ENCODE measurements at regions not wholly inside any gene's neighbourhood (a gene's known extent, or its start where the extent isn't known, plus 50 kb on each side); places are given as distances from the start of the nearest gene placed in this dataset.
A peak's percentile ranks its signal among the peaks of the same experiment; 100 is the strongest.

DNA sequence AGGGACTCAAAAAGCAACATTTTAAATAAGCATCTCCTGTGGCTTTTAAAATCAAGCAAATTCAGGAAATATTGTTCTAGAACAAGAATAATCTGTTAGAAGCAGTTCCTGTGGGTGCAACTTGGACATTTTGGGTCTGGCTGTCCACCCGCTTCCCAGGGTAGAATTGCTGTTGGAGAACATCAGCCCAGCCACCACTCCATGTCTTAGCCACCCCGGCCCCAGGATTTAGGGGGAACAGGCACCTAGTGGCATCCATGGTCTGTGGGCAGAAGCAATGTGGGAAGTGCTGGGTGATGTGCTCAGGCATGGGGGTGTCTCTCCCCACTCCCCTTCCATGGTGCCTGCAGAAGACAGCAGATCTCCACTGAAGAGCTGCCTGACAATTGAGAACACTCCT is 162.6 kb downstream of the KLF13 start:
- H3K27ac ChIP-seq, result peak overlapping the region; percentile 63 to 67
- peak overlapping the region; percentile 61 for H3K4me2 ChIP-seq
- H3K9me3 ChIP-seq, result peaks cover 35% of the 10 kb centered on the region
- DNase-seq (ENCODE audit: low read depth in 1 of 2, low spot score in 1 of 2) (no peak), ATAC-seq (peak in 1 of 2 experiments; percentile 1; a peak in 2 of 6 replicates), FAIRE-seq (no peak)
- peaks cover 25% of the 10 kb centered on the region for H3K4me1 ChIP-seq
- CTCF ChIA-PET, result interaction anchor here (0.6 to 6.3 kb wide), 74 partner anchors 10 to 560 kb away, joined by 3 to 254 read pairs (median 5); partner anchors contain the start of gene KLF13
- H3K4me3 ChIP-seq, result no peak overlapping the region
- 82% methylated on average over 2 of the region's 2 CpGs for WGBS (ENCODE audit: missing lambda C conversion rate)
- TF ChIP-seq SMC3 (IDR thresholded peaks at IDR 0.05) (no peak), FOXS1 (CRISPR knock-in tag; IDR thresholded peaks at IDR 0.05) (no peak), ESRRA (IDR thresholded peaks at IDR 0.05; ENCODE audit: borderline replicate concordance, low read length) (0 out of 2 replicates have a peak, but pooled peaks have one; percentile 29)
- POLR2A ChIA-PET, result interaction anchor here (0.9 to 1.8 kb wide), 4 partner anchors 49 to 497 kb away, joined by 3 to 7 read pairs (median 4); partner anchors contain the start of gene MTMR10

DNA sequence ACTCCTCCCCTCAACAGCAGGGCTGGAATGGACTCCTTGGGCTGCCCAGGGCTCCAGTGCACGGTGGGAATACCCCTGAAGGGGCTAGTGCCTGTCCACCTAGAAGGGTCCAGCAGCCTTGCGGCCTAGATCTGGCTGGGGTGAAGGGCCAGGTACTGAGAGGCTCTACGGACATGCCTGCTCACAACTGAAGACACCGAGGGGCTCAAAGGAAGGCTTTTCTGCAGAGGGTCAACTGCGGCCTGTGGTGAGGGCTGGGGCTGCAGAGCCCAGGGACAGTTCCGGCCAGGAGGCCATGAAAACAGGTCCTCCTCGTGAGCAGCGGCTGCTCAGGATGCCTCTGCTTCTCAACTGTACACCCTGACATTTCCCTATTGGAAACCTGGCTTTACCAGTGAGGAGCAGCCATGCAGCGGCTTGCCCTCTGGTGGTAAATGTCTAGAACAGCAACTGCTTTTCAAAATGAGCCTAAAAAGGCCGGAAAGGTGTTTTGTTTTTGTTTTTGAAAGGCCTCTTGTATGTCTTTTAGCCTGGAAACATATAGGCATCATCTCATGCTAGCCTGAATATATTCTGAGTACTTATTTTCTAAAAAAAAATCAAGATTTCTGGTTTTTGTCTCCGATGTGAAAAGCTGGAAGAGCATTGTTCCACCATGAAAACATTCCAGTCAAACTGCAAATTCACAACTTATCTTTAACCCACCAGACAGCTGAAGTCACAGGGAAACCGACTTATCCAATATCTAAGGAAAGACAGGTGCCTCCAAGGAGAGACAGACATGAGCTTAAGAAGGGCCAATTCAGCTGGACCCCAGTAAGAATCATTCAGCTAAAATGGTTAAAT is 163.4 kb downstream of the KLF13 start:
- peak overlapping the region; percentile 63 to 67 for H3K27ac ChIP-seq
- ATAC-seq (peak; percentile 57 to 76), DNase-seq (ENCODE audit: low read depth in 1 of 2, low spot score in 1 of 2) (peak; percentile 75 to 87), FAIRE-seq (peak; percentile 80)
- peak overlapping the region; percentile 61 for H3K4me2 ChIP-seq
- H3K4me1 ChIP-seq, result peaks cover 25% of the 10 kb centered on the region
- ChIA-PET CTCF (interaction anchor here (0.5 to 6.3 kb wide), 50 partner anchors 8 to 829 kb away, joined by 3 to 254 read pairs (median 5); no protein-coding TSS in a partner anchor), POLR2A (no interaction called here)
- peaks cover 35% of the 10 kb centered on the region for H3K9me3 ChIP-seq
- 37% methylated on average over 11 of the region's 12 CpGs for WGBS (ENCODE audit: missing lambda C conversion rate)
- no peak overlapping the region for H3K4me3 ChIP-seq
- TF ChIP-seq CBX2 (IDR thresholded peaks at IDR 0.05; ENCODE audit: borderline replicate concordance, low read depth) (no peak), MAZ (IDR thresholded peaks at IDR 0.05; ENCODE audit: borderline replicate concordance, low read depth, low read length) (no peak), HOXA7 (CRISPR knock-in tag; IDR thresholded peaks at IDR 0.05) (no peak), E2F6 (IDR thresholded peaks at IDR 0.05; ENCODE audit: borderline replicate concordance, low read depth) (no peak), RAD21 (conservative IDR thresholded peaks at IDR 0.05 in 1 of 2, IDR thresholded peaks at IDR 0.05 in 1 of 2) (peak; percentile 80 to 81), RNF2 (IDR thresholded peaks at IDR 0.05; ENCODE audit: borderline replicate concordance, low read depth) (no peak), RARB (CRISPR knock-in tag; IDR thresholded peaks at IDR 0.05) (no peak), SMC3 (IDR thresholded peaks at IDR 0.05) (peak; percentile 91), POLR2A (IDR thresholded peaks at IDR 0.05; ENCODE audit: low read length) (no peak), MAFK (IDR thresholded peaks at IDR 0.05; ENCODE audit: partially characterized antibody) (no peak), RFX5 (IDR thresholded peaks at IDR 0.05) (no peak), NPAS2 (CRISPR knock-in tag; IDR thresholded peaks at IDR 0.05; ENCODE audit: borderline replicate concordance) (no peak)
- TF ChIP-seq, protein P1, sequence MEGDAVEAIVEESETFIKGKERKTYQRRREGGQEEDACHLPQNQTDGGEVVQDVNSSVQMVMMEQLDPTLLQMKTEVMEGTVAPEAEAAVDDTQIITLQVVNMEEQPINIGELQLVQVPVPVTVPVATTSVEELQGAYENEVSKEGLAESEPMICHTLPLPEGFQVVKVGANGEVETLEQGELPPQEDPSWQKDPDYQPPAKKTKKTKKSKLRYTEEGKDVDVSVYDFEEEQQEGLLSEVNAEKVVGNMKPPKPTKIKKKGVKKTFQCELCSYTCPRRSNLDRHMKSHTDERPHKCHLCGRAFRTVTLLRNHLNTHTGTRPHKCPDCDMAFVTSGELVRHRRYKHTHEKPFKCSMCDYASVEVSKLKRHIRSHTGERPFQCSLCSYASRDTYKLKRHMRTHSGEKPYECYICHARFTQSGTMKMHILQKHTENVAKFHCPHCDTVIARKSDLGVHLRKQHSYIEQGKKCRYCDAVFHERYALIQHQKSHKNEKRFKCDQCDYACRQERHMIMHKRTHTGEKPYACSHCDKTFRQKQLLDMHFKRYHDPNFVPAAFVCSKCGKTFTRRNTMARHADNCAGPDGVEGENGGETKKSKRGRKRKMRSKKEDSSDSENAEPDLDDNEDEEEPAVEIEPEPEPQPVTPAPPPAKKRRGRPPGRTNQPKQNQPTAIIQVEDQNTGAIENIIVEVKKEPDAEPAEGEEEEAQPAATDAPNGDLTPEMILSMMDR (IDR thresholded peaks at IDR 0.05), result peak; percentile 82
- TF ChIP-seq, protein P2, sequence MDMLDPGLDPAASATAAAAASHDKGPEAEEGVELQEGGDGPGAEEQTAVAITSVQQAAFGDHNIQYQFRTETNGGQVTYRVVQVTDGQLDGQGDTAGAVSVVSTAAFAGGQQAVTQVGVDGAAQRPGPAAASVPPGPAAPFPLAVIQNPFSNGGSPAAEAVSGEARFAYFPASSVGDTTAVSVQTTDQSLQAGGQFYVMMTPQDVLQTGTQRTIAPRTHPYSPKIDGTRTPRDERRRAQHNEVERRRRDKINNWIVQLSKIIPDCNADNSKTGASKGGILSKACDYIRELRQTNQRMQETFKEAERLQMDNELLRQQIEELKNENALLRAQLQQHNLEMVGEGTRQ (IDR thresholded peaks at IDR 0.05), result no peak
- TF ChIP-seq, protein P3, sequence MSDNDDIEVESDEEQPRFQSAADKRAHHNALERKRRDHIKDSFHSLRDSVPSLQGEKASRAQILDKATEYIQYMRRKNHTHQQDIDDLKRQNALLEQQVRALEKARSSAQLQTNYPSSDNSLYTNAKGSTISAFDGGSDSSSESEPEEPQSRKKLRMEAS (IDR thresholded peaks at IDR 0.05), result 0 out of 2 replicates have a peak, but pooled peaks have one; percentile 15

DNA sequence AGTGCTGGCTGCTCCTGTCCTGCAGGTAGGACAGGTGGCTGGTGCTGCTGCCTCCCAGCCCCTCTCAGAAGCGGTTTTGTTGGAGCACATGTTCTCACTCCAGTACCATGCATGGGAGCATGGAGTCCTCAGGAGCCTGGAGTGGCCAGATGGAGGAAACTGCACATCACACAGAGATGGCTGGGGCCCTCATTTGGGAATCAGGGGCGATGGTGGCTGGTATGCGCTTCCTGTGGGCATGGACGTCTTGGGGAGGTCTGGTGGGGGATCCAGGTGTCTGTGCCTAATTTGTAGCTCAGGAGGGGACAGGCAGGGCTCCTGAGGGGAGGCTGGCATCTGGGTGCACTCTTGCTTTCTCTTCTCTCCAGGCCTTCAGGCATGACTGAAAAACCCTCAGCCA is 168.2 kb downstream of the KLF13 start:
- ChIA-PET CTCF (interaction anchor here (1.2 to 1.8 kb wide), 3 partner anchors 55 to 694 kb away, joined by 3 to 9 read pairs (median 9); no protein-coding TSS in a partner anchor), POLR2A (no interaction called here)
- Histone ChIP-seq H3K4me2 (no peak overlapping the region), H3K4me1 (peaks cover 2% of the 10 kb centered on the region), H3K9me3 (peaks cover 35% of the 10 kb centered on the region), H3K4me3 (no peak overlapping the region), H3K27ac (no peak overlapping the region)
- 47% methylated on average over 4 of the region's 4 CpGs for WGBS (ENCODE audit: missing lambda C conversion rate)
- FAIRE-seq (no peak), ATAC-seq (no peak), DNase-seq (ENCODE audit: low read depth in 1 of 2, low spot score in 1 of 2) (no peak)
- no peak for TF ChIP-seq EP300 (IDR thresholded peaks at IDR 0.05)
- TF ChIP-seq E2F6 (IDR thresholded peaks at IDR 0.05; ENCODE audit: borderline replicate concordance, low read depth), result no peak
- no peak for TF ChIP-seq RFX5 (IDR thresholded peaks at IDR 0.05)
- TF ChIP-seq PHF8 (IDR thresholded peaks at IDR 0.05; ENCODE audit: borderline replicate concordance, low read depth), result no peak
- TF ChIP-seq, protein P3 (IDR thresholded peaks at IDR 0.05), result no peak
- no peak for TF ChIP-seq HOXB5 (CRISPR knock-in tag; IDR thresholded peaks at IDR 0.05)
- TF ChIP-seq RARB (CRISPR knock-in tag; IDR thresholded peaks at IDR 0.05), result no peak
- TF ChIP-seq HES2 (IDR thresholded peaks at IDR 0.05), result no peak
- TF ChIP-seq RNF2 (IDR thresholded peaks at IDR 0.05; ENCODE audit: borderline replicate concordance, low read depth), result no peak

All from A549 (cell line).